22Rv1 (cell line): ENCODE measurements at regions not wholly inside any gene's neighbourhood (a gene's known extent, or its start where the extent isn't known, plus 50 kb on each side); places are given as distances from the start of the nearest gene placed in this dataset.

Source experiments
- ZFX ChIP-seq: fragments of 450-650 bp; IDR thresholded peaks from 2 replicates; pipeline ENCODE4 v1.6.1; 2017; ENCODE audit warnings: antibody characterized with exemption, borderline replicate concordance
- TF ChIP-seq, protein P1 (sequence below): fragments of 450-650 bp; IDR thresholded peaks from 2 replicates; pipeline ENCODE4 v1.5.1; 2017; ENCODE audit warnings: mild to moderate bottlenecking

DNA sequence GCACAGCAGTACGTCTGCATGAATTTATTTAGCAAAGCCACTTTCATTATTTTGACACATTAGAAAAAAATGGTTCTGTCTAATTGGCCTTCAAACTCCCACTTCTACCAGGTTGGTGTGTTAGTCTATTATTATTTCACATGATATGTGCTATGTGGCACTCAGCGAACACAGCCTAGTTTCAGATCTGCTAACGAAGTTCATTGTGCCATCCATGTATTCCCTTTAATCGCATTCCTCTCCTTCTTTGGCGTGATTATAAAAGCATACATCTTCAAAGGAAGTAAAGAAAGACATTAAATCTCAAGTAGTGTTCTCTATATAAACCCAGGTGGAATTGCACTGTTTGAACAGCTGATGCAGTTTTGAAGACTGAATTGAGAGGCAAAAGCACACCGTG lies 96.4 kb upstream of the CACNA2D1 start:
- TF ChIP-seq, protein P1, sequence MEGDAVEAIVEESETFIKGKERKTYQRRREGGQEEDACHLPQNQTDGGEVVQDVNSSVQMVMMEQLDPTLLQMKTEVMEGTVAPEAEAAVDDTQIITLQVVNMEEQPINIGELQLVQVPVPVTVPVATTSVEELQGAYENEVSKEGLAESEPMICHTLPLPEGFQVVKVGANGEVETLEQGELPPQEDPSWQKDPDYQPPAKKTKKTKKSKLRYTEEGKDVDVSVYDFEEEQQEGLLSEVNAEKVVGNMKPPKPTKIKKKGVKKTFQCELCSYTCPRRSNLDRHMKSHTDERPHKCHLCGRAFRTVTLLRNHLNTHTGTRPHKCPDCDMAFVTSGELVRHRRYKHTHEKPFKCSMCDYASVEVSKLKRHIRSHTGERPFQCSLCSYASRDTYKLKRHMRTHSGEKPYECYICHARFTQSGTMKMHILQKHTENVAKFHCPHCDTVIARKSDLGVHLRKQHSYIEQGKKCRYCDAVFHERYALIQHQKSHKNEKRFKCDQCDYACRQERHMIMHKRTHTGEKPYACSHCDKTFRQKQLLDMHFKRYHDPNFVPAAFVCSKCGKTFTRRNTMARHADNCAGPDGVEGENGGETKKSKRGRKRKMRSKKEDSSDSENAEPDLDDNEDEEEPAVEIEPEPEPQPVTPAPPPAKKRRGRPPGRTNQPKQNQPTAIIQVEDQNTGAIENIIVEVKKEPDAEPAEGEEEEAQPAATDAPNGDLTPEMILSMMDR = no peak
- TF ChIP-seq ZFX = no peak
